OCI-LY1 (cell line): ENCODE measurements at regions not wholly inside any gene's neighbourhood (a gene's known extent, or its start where the extent isn't known, plus 50 kb on each side); places are given as distances from the start of the nearest gene placed in this dataset.

Source experiments
- EZH2 ChIP-seq: fragments of 200-600 bp; sonication (generic), shearing (Covaris generic); IDR thresholded peaks from 2 replicates; pipeline ENCODE4 v1.8.0; 2017; ENCODE audit warnings: borderline replicate concordance, mixed run types, mild to moderate bottlenecking, antibody characterized with exemption, low read length, moderate library complexity, mixed read lengths
- TF ChIP-seq, protein P1 (sequence below): fragments of 200-600 bp; sonication (generic), shearing (Covaris generic); IDR thresholded peaks from 2 replicates; pipeline ENCODE4 v1.5.1; 2017; ENCODE audit warnings: mild to moderate bottlenecking, antibody characterized with exemption, low read length, moderate library complexity, mixed read lengths

DNA sequence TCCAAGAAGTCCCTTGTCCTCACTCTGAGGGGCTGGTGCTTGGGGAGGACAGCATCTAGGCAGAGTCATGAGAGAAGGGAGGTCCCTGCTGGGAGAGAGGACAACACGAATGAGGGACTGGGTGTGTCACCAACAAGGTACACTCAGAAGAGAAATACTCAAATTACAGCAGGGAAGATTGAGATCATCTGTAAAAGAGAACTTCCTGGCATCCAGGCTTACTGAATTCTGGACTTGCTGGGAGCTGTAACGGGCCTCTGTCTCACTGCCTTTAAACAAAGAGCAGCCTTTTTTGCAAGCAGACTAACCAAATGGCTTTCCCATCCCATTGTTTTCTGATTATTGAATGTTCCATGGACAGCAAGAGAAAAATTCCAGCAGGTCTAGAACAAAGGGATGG, 195.7 kb upstream of the RAB4A start:
- TF ChIP-seq, protein P1, sequence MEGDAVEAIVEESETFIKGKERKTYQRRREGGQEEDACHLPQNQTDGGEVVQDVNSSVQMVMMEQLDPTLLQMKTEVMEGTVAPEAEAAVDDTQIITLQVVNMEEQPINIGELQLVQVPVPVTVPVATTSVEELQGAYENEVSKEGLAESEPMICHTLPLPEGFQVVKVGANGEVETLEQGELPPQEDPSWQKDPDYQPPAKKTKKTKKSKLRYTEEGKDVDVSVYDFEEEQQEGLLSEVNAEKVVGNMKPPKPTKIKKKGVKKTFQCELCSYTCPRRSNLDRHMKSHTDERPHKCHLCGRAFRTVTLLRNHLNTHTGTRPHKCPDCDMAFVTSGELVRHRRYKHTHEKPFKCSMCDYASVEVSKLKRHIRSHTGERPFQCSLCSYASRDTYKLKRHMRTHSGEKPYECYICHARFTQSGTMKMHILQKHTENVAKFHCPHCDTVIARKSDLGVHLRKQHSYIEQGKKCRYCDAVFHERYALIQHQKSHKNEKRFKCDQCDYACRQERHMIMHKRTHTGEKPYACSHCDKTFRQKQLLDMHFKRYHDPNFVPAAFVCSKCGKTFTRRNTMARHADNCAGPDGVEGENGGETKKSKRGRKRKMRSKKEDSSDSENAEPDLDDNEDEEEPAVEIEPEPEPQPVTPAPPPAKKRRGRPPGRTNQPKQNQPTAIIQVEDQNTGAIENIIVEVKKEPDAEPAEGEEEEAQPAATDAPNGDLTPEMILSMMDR: no peak
- no peak for TF ChIP-seq EZH2
